Spinal cord (tissue), 9 donors: ENCODE measurements at regions not wholly inside any gene's neighbourhood (a gene's known extent, or its start where the extent isn't known, plus 50 kb on each side); places are given as distances from the start of the nearest gene placed in this dataset.
A peak's percentile ranks its signal among the peaks of the same experiment; 100 is the strongest.

ENCODE experiments used
- DNase-seq, 6 donors: peaks; one replicate each; pipeline versions ENCODE4 v3.0.0 to v3.0.0-alpha.2; 2013 to 2015; ENCODE audit warnings: low spot score in 6 of 6, low read depth in 4 of 6
- H3K27ac ChIP-seq: one replicate; pipeline ENCODE4 v1.5.1; 2013; ENCODE audit warnings: low read depth, low read length, control low read depth
- H3K27me3 ChIP-seq: one replicate; pipeline ENCODE4 v1.6.1; 2013; ENCODE audit warnings: low read length; ENCODE audit not compliant: control insufficient read depth, insufficient read depth
- H3K36me3 ChIP-seq: one replicate; pipeline ENCODE4 v1.6.1; 2013; ENCODE audit warnings: low read length; ENCODE audit not compliant: control insufficient read depth, insufficient read depth
- H3K4me1 ChIP-seq: one replicate; pipeline ENCODE4 v1.6.1; 2013; ENCODE audit warnings: low read length; ENCODE audit not compliant: control insufficient read depth, insufficient read depth
- H3K4me3 ChIP-seq: one replicate; pipeline ENCODE4 v1.5.1; 2013; ENCODE audit warnings: low read depth, low read length, control low read depth
- H3K9me3 ChIP-seq: one replicate; pipeline ENCODE4 v1.6.1; 2013; ENCODE audit warnings: low read length; ENCODE audit not compliant: control insufficient read depth, insufficient read depth
- WGBS: methylation state at CpG from one replicate; pipeline ENCODE4 v1.1.5; 2013; ENCODE audit warnings: missing lambda C conversion rate; ENCODE audit not compliant: insufficient coverage; 5-methylcytosine and 5-hydroxymethylcytosine counted together
- donor health status: healthy.

DNA sequence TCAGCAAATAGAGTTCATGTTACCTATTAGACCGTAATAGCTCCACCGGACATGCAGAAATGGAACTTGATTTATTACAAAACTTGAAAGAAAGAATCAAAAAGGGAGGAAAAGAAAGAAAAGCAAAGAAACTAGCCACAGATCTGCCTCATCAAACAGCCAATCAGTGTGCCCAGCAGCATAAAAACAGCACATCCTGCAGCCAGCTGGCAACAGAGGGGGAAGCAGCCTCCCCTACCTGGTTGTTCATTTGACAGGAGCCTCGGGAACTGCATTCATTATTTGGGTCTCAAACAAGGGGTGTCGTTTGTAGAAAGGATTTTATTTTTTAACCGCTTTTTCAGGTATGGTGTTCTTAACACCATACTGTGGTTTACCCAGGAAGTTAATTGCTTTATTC lies 181.5 kb upstream of the TOPAZ1 start:
- 55% methylated on average over 2 of the region's 5 CpGs for WGBS
- no peaks in the 10 kb centered on the region for H3K36me3 ChIP-seq
- H3K27me3 ChIP-seq = peaks cover 7% of the 10 kb centered on the region
- H3K9me3 ChIP-seq = no peaks in the 10 kb centered on the region
- H3K27ac ChIP-seq = no peak overlapping the region
- DNase-seq = peak in 1 of 6 donors; percentile 38
- H3K4me3 ChIP-seq = no peak overlapping the region
- peaks cover 35% of the 10 kb centered on the region for H3K4me1 ChIP-seq

- no CpG with 5 or more reads among the region's 3 CpGs for WGBS
- H3K4me1 ChIP-seq = peaks cover 45% of the 10 kb centered on the region
- H3K4me3 ChIP-seq = no peak overlapping the region
- DNase-seq = no peak
- H3K27ac ChIP-seq = no peak overlapping the region
- H3K9me3 ChIP-seq = no peaks in the 10 kb centered on the region
- H3K36me3 ChIP-seq = no peaks in the 10 kb centered on the region
- peaks cover 7% of the 10 kb centered on the region for H3K27me3 ChIP-seq
Measured at GRCh38 chr3:44061268-44061667, 180.4 kb upstream of the TOPAZ1 start.

- H3K36me3 ChIP-seq = no peaks in the 10 kb centered on the region
- H3K4me3 ChIP-seq = no peak overlapping the region
- DNase-seq = peak in 1 of 6 donors; percentile 32
- peaks cover 41% of the 10 kb centered on the region for H3K4me1 ChIP-seq
- H3K27ac ChIP-seq = no peak overlapping the region
- peaks cover 7% of the 10 kb centered on the region for H3K27me3 ChIP-seq
- no peaks in the 10 kb centered on the region for H3K9me3 ChIP-seq
- WGBS = 61% methylated on average over 9 of the region's 9 CpGs
Measured at GRCh38 chr3:44061961-44062360, 179.7 kb upstream of the TOPAZ1 start.

GRCh38 chr3:44065311-44066094 lies 176.2 kb upstream of the TOPAZ1 start:
- peak; percentile 59 to 94 (median 76) for DNase-seq
- H3K4me1 ChIP-seq = peaks cover 25% of the 10 kb centered on the region
- H3K27ac ChIP-seq = peak overlapping the region; percentile 33
- peaks cover 4% of the 10 kb centered on the region for H3K27me3 ChIP-seq
- H3K9me3 ChIP-seq = no peaks in the 10 kb centered on the region
- no peak overlapping the region for H3K4me3 ChIP-seq
- no peaks in the 10 kb centered on the region for H3K36me3 ChIP-seq
- 18% methylated on average over 8 of the region's 10 CpGs for WGBS

DNA sequence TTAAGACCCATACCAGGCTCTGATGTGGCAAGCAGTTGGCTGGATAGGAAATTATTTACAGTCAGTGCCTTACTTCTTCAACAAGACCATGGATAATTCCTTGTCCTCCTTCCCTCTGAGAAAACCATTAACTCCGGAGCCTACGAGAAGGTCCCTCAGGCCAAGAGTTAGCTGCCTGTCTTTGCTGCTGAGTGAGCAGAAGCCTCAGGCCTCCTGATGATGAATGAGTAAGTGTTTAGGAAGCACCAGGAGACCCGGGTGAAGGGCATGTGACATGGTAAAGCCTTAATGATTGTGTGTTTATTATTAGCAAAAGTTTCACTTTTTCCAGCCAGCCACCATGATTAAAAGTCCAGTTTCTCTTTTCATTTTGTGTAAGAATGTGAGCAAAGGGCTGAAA lies 174.9 kb upstream of the TOPAZ1 start:
- Histone ChIP-seq H3K36me3 (no peaks in the 10 kb centered on the region), H3K27me3 (no peaks in the 10 kb centered on the region), H3K27ac (no peak overlapping the region), H3K4me1 (peaks cover 25% of the 10 kb centered on the region), H3K9me3 (no peaks in the 10 kb centered on the region), H3K4me3 (no peak overlapping the region)
- WGBS = no CpG with 5 or more reads among the region's 3 CpGs
- no peak for DNase-seq

- Histone ChIP-seq H3K4me1 (peaks cover 26% of the 10 kb centered on the region), H3K27me3 (no peaks in the 10 kb centered on the region), H3K9me3 (no peaks in the 10 kb centered on the region), H3K36me3 (no peaks in the 10 kb centered on the region), H3K27ac (no peak overlapping the region), H3K4me3 (no peak overlapping the region)
- WGBS = 89% methylated on average over 4 of the region's 6 CpGs
- no peak for DNase-seq
Measured at GRCh38 chr3:44067431-44067830, 174.3 kb upstream of the TOPAZ1 start.

DNA sequence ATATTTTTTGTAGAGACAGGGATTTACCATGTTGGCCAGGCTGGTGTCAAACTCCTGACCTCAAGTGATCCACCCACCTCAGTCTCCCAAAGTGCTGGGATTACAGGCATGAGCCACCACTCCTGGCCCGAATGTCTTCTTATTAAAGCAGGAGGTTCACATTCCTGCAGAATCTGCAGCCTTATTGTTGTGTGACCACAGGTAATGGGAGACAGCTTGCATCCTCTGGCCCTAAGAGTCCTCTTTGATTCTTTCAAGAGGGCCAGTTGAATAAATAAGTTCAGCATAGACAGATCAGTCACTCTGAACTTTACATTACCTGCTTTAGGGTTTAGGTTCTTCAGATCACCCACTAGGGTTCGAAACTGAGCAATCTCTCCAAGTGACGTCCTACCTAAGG lies 172.9 kb upstream of the TOPAZ1 start:
- H3K36me3 ChIP-seq = peaks cover 3% of the 10 kb centered on the region
- H3K9me3 ChIP-seq = no peaks in the 10 kb centered on the region
- H3K27me3 ChIP-seq = no peaks in the 10 kb centered on the region
- no peak for DNase-seq
- no peak overlapping the region for H3K4me3 ChIP-seq
- no peak overlapping the region for H3K27ac ChIP-seq
- H3K4me1 ChIP-seq = peaks cover 31% of the 10 kb centered on the region
- 100% methylated on average over 1 of the region's 3 CpGs for WGBS

- Histone ChIP-seq H3K9me3 (no peaks in the 10 kb centered on the region), H3K4me1 (peaks cover 31% of the 10 kb centered on the region), H3K4me3 (no peak overlapping the region), H3K27ac (no peak overlapping the region), H3K27me3 (no peaks in the 10 kb centered on the region), H3K36me3 (peaks cover 3% of the 10 kb centered on the region)
- no peak for DNase-seq
- 70% methylated on average over 4 of the region's 5 CpGs for WGBS
Measured at GRCh38 chr3:44069276-44069675, 172.4 kb upstream of the TOPAZ1 start.

DNA sequence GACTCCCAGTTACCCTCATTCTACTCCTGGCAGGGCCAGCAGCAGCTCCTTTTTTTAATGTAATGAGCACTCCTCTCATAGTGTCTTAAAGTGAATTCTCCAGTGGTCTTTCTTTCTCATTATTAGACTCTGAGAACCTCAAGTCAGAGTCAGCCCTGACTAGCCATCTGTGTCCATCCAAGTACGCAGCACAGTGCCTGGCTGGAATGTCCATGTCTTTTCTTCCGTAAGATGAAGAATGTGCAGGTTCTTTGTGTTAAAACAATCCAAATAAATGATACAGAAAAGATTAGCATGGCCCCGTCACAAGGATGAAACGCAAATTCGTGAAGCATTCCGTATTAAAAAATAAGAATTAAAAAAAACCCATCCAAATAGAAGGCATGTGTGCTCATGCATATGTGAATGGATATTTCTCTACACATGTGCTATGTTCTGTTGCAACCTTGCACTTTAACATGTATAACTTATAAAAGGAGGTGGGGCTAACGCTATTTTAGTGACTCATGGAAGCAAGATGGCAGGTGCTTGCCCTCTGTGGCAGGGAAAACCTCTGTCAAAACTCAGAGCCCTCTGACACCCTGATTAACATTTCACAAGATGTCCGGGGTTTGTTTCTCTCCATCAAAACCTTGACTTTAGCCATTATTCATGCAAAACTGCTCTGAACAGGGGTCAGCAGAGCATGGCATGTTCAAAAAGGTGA lies 170.7 kb upstream of the TOPAZ1 start:
- no peak overlapping the region for H3K27ac ChIP-seq
- H3K4me3 ChIP-seq = no peak overlapping the region
- H3K9me3 ChIP-seq = no peaks in the 10 kb centered on the region
- no peaks in the 10 kb centered on the region for H3K27me3 ChIP-seq
- peaks cover 26% of the 10 kb centered on the region for H3K4me1 ChIP-seq
- DNase-seq = no peak
- WGBS = 92% methylated on average over 2 of the region's 8 CpGs
- H3K36me3 ChIP-seq = peaks cover 3% of the 10 kb centered on the region
